ENCODE measurements at regions not wholly inside any gene's neighbourhood (a gene's known extent, or its start where the extent isn't known, plus 50 kb on each side); places are given as distances from the start of the nearest gene placed in this dataset.

DNA sequence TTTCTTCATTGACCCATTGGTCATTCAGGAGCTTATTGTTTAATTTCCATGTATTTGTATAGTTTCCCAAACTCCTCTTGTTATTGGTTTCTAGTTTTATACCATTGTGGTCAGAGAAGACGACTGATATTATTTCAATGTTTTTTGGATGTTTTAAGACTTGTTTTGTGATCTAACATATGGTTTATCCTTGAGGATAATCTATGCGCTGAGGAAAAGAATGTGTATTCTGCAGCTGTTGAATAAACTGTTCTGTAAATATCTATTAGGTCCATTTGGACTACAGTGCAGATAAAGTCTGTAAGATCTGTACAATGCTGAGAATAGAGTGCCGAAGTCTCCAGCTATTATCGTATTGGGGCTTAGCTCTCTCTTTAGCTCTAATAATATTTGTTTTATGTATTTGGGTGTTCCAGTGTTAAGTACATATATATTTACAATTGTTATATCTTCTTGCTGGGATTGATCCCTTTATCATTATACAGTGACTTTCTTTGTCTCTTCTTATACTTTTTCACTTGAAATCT, 223.3 kb upstream of the ZNF217 start:
- no peak overlapping the region for H4K91ac ChIP-seq (ENCODE audit: insufficient read depth, low read depth, low read length)
- peaks cover 4% of the 10 kb centered on the region for H3K9me3 ChIP-seq (ENCODE audit: control insufficient read depth, insufficient read depth, low read length)
- no peak overlapping the region for H2AFZ ChIP-seq (replicated peaks; ENCODE audit: low read length, poor library complexity)
- H2BK120ac ChIP-seq (ENCODE audit: low read depth, low read length) = no peak overlapping the region
- no peak overlapping the region for H2BK5ac ChIP-seq (ENCODE audit: low read depth, low read length, poor library complexity, severe bottlenecking)
- H3K4me2 ChIP-seq (ENCODE audit: low read depth, low read length) = no peak overlapping the region
- no peak overlapping the region for H2BK15ac ChIP-seq (ENCODE audit: low read depth, low read length)
- DNase-seq (no peak), ATAC-seq (ENCODE audit: low read depth) (no peak)
- ChIA-PET CTCF (interaction anchor here (0.6 kb wide), 1 partner anchor 78 kb away, joined by 3 read pairs; no protein-coding TSS in a partner anchor), POLR2A (ENCODE audit: unreplicated experiment) (no interaction called here)
- H3K18ac ChIP-seq (ENCODE audit: low read depth, low read length) = no peak overlapping the region
- no peak overlapping the region for H4K8ac ChIP-seq (ENCODE audit: low read depth in 2 of 2, low read length in 2 of 2)
- H4K20me1 ChIP-seq (ENCODE audit: insufficient read depth, low read length) = no peaks in the 10 kb centered on the region
- H3K79me1 ChIP-seq (ENCODE audit: low read depth in 1 of 2, low read length in 2 of 2) = no peaks in the 10 kb centered on the region
- no peak overlapping the region for H2AK9ac ChIP-seq (replicated peaks; ENCODE audit: low read depth, low read length, poor library complexity)
- dilution Hi-C loops (cut with HindIII; ENCODE audit: low sequenced_read_pairs, unreplicated experiment) (no loop called here), intact Hi-C loops (cut with micrococcal nuclease) (no loop called here), in situ Hi-C loops (cut with MboI; ENCODE audit: low sequenced_read_pairs) (no loop called here)
- TF ChIP-seq CHD1 (IDR thresholded peaks at IDR 0.05; ENCODE audit: low read depth, low read length) = no peak
- H3K4me1 ChIP-seq (ENCODE audit: control insufficient read depth, insufficient read depth, low read length) = no peaks in the 10 kb centered on the region
- H3K9ac ChIP-seq (ENCODE audit: low read depth, low read length) = no peak overlapping the region
- H3K27ac ChIP-seq (ENCODE audit: insufficient read depth, low read length) = no peak overlapping the region
- H2BK20ac ChIP-seq (ENCODE audit: low read depth, low read length) = no peak overlapping the region
- H3K27me3 ChIP-seq (ENCODE audit: control insufficient read depth, insufficient read depth, low read length) = no peaks in the 10 kb centered on the region
- 71% methylated on average over 1 of the region's 4 CpGs; no CpG with 5 or more reads in 1 of the 2 experiments for WGBS, 2 experiments (ENCODE audit: extremely low coverage in 2 of 2, insufficient read length in 1 of 2)
- no peaks in the 10 kb centered on the region for H3K36me3 ChIP-seq (ENCODE audit: control insufficient read depth, insufficient read depth, low read length)
- BruUV-seq (replicated peaks) = no TSS peak
- no peak overlapping the region for H3K23ac ChIP-seq (ENCODE audit: low read depth, low read length)
- no peak overlapping the region for H4K5ac ChIP-seq (ENCODE audit: low read depth, low read length)
- no peak overlapping the region for H3K4ac ChIP-seq (ENCODE audit: low read depth, low read length)
- H3K4me3 ChIP-seq (ENCODE audit: insufficient read depth, low read depth, low read length) = no peak overlapping the region
- H3K14ac ChIP-seq (replicated peaks; ENCODE audit: low read depth, low read length) = no peak overlapping the region
- no peaks in the 10 kb centered on the region for H3K9me1 ChIP-seq (ENCODE audit: insufficient read depth, low read length)
- H2AK5ac ChIP-seq (ENCODE audit: low read depth, low read length) = no peak overlapping the region
- no peak overlapping the region for H3K56ac ChIP-seq (ENCODE audit: extremely low read depth, insufficient read depth, low read length)

All from IMR-90 (cell line).